ENCODE measurements at regions not wholly inside any gene's neighbourhood (a gene's known extent, or its start where the extent isn't known, plus 50 kb on each side); places are given as distances from the start of the nearest gene placed in this dataset.

DNA sequence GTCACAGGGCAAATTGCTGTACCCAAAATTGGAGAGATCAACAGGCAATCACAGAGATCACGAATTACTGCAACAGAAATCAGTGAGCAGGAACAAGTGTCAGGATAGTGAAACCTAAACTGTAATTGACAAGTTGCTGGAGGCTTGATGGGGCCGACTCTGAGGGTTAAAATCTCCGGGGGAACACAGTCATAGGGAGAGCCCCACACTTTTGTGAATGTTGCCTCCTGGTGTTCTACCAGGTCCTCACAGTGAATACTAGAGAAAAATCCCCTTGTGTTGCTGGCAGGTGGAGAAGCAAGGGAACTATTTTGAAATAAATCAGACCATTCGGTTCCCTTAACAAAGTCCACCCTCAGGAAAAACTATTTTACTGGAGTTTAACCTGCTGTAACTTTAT lies 697.5 kb upstream of the CBLB start:
- Histone ChIP-seq H3K36me3 (ENCODE audit: insufficient read depth) (no peaks in the 10 kb centered on the region), H3K9me2 (ENCODE audit: insufficient read depth) (no peaks in the 10 kb centered on the region), H2AFZ (no peak overlapping the region), H3K4me3 (no peak overlapping the region), H3K79me2 (replicated peaks; ENCODE audit: insufficient read depth) (no peaks in the 10 kb centered on the region), H3F3A (replicated peaks; ENCODE audit: low read depth) (no peaks in the 10 kb centered on the region), H4K20me1 (replicated peaks; ENCODE audit: insufficient read depth) (no peaks in the 10 kb centered on the region), H3K4me1 (ENCODE audit: insufficient read depth) (0 out of 2 replicates have a peak, but pooled peaks cover 4% of the 10 kb centered on the region), H3K27me3 (ENCODE audit: insufficient read depth) (no peaks in the 10 kb centered on the region), H3K27ac (ENCODE audit: low read depth) (no peak overlapping the region), H3K4me2 (no peak overlapping the region)
- H3K36me3 Mint-ChIP-seq (ENCODE audit: low read depth): no peaks in the 10 kb centered on the region
- no peak overlapping the region for H3K4me3 Mint-ChIP-seq
- peaks cover 5% of the 10 kb centered on the region; the same call in 1 of the 3 replicates for H3K4me1 Mint-ChIP-seq
- DNase-seq (ENCODE audit: low spot score) (peak; percentile 38), ATAC-seq (peak; percentile 77)
- no peaks in the 10 kb centered on the region for H3K27me3 Mint-ChIP-seq (ENCODE audit: insufficient read depth, low read depth, poor library complexity)
- H3K9me3 Mint-ChIP-seq: no peaks in the 10 kb centered on the region; the same call in 2 of the 3 replicates
- no peak for TF ChIP-seq ZNF114 (CRISPR knock-in tag; IDR thresholded peaks at IDR 0.05)
- TF ChIP-seq CREB1 (CRISPR knock-in tag; IDR thresholded peaks at IDR 0.05; ENCODE audit: low read depth): no peak
- TF ChIP-seq, protein P1, sequence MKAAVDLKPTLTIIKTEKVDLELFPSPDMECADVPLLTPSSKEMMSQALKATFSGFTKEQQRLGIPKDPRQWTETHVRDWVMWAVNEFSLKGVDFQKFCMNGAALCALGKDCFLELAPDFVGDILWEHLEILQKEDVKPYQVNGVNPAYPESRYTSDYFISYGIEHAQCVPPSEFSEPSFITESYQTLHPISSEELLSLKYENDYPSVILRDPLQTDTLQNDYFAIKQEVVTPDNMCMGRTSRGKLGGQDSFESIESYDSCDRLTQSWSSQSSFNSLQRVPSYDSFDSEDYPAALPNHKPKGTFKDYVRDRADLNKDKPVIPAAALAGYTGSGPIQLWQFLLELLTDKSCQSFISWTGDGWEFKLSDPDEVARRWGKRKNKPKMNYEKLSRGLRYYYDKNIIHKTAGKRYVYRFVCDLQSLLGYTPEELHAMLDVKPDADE (IDR thresholded peaks at IDR 0.05): no peak
- TF ChIP-seq, protein P2, sequence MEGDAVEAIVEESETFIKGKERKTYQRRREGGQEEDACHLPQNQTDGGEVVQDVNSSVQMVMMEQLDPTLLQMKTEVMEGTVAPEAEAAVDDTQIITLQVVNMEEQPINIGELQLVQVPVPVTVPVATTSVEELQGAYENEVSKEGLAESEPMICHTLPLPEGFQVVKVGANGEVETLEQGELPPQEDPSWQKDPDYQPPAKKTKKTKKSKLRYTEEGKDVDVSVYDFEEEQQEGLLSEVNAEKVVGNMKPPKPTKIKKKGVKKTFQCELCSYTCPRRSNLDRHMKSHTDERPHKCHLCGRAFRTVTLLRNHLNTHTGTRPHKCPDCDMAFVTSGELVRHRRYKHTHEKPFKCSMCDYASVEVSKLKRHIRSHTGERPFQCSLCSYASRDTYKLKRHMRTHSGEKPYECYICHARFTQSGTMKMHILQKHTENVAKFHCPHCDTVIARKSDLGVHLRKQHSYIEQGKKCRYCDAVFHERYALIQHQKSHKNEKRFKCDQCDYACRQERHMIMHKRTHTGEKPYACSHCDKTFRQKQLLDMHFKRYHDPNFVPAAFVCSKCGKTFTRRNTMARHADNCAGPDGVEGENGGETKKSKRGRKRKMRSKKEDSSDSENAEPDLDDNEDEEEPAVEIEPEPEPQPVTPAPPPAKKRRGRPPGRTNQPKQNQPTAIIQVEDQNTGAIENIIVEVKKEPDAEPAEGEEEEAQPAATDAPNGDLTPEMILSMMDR (conservative IDR thresholded peaks at IDR 0.05; ENCODE audit: low read depth in 2 of 2): peak; percentile 38 to 51; a peak in 3 of 4 replicates
- TF ChIP-seq EZH2phosphoT487 (IDR thresholded peaks at IDR 0.05; ENCODE audit: unreplicated experiment): no peak
- TF ChIP-seq POLR2AphosphoS5 (IDR thresholded peaks at IDR 0.05; ENCODE audit: low read depth): no peak
- no peak overlapping the region for H3K27ac Mint-ChIP-seq

DNA sequence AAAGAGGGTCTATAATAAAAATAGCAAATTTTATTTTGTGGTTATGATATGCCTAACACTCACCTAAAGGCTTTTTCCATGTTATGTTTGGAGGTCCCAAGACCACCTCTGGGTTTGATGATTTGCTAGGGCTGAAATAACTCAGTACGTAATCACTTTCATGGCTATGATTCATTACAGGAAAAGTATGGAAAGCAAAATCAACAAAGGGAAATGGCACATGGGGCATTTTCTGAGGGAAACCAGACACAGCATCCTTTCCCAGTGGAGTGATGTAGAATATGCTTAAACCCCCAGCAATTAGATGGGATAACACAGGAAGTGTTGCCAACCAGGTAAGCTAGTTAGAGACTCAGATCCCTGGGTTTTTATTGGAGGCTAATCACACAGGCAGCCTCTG lies 701.6 kb upstream of the CBLB start:
- H3K27ac ChIP-seq (ENCODE audit: low read depth): no peak overlapping the region
- no peaks in the 10 kb centered on the region for H3K36me3 ChIP-seq (ENCODE audit: insufficient read depth)
- no peaks in the 10 kb centered on the region for H4K20me1 ChIP-seq (replicated peaks; ENCODE audit: insufficient read depth)
- H3F3A ChIP-seq (replicated peaks; ENCODE audit: low read depth): no peaks in the 10 kb centered on the region
- H3K4me3 Mint-ChIP-seq: no peak overlapping the region
- DNase-seq (ENCODE audit: low spot score) (no peak), ATAC-seq (no peak)
- H3K79me2 ChIP-seq (replicated peaks; ENCODE audit: insufficient read depth): no peaks in the 10 kb centered on the region
- no peaks in the 10 kb centered on the region; the same call in 2 of the 3 replicates for H3K9me3 Mint-ChIP-seq
- H3K4me1 Mint-ChIP-seq: peaks cover 5% of the 10 kb centered on the region; the same call in 1 of the 3 replicates
- H2AFZ ChIP-seq: no peak overlapping the region
- no peak overlapping the region for H3K27ac Mint-ChIP-seq
- H3K9me2 ChIP-seq (ENCODE audit: insufficient read depth): no peaks in the 10 kb centered on the region
- no peaks in the 10 kb centered on the region for H3K36me3 Mint-ChIP-seq (ENCODE audit: low read depth)
- no peak overlapping the region for H3K4me2 ChIP-seq
- H3K27me3 ChIP-seq (ENCODE audit: insufficient read depth): no peaks in the 10 kb centered on the region
- H3K4me3 ChIP-seq: no peak overlapping the region
- H3K4me1 ChIP-seq (ENCODE audit: insufficient read depth): 0 out of 2 replicates have a peak, but pooled peaks cover 4% of the 10 kb centered on the region
- H3K27me3 Mint-ChIP-seq (ENCODE audit: insufficient read depth, low read depth, poor library complexity): no peaks in the 10 kb centered on the region
- TF ChIP-seq EZH2 (IDR thresholded peaks at IDR 0.05; ENCODE audit: low read depth, unreplicated experiment) (no peak), CREB1 (CRISPR knock-in tag; IDR thresholded peaks at IDR 0.05; ENCODE audit: low read depth) (no peak), JUNB (IDR thresholded peaks at IDR 0.05; ENCODE audit: unreplicated experiment) (no peak), STAT1 (IDR thresholded peaks at IDR 0.05; ENCODE audit: unreplicated experiment) (no peak), NANOG (IDR thresholded peaks at IDR 0.05; ENCODE audit: borderline replicate concordance) (no peak), ZNF331 (CRISPR knock-in tag; IDR thresholded peaks at IDR 0.05; ENCODE audit: low read depth) (no peak), EZH2phosphoT487 (IDR thresholded peaks at IDR 0.05; ENCODE audit: unreplicated experiment) (no peak)
- TF ChIP-seq, protein P1 (IDR thresholded peaks at IDR 0.05): no peak
- TF ChIP-seq, protein P2 (conservative IDR thresholded peaks at IDR 0.05; ENCODE audit: low read depth in 2 of 2): no peak

All from GM23338 (cell line).